Cardiac septum (tissue), 1 donor: ENCODE measurements at regions not wholly inside any gene's neighbourhood (a gene's known extent, or its start where the extent isn't known, plus 50 kb on each side); places are given as distances from the start of the nearest gene placed in this dataset.

Experiments used
- DNase-seq: peaks from one replicate; pipeline ENCODE4 v3.0.0-alpha.2; 2020; ENCODE audit warnings: low spot score
- intact Hi-C: fragments of 100-400 bp; cut with DNase I; formaldehyde crosslinking; loops from one replicate; pipeline ENCODE4 v1.14.0; 2022
- donor health status: DM: no; HTN: no; CAD: no.

GRCh38 chr6:169961772-169962561 lies 210.5 kb downstream of the ERMARD start:
- no peak for DNase-seq
- intact Hi-C loops = loop anchor here (5.0 kb wide), 1 partner anchor 330 kb away; the partner anchor contains the start of gene DLL1

DNA sequence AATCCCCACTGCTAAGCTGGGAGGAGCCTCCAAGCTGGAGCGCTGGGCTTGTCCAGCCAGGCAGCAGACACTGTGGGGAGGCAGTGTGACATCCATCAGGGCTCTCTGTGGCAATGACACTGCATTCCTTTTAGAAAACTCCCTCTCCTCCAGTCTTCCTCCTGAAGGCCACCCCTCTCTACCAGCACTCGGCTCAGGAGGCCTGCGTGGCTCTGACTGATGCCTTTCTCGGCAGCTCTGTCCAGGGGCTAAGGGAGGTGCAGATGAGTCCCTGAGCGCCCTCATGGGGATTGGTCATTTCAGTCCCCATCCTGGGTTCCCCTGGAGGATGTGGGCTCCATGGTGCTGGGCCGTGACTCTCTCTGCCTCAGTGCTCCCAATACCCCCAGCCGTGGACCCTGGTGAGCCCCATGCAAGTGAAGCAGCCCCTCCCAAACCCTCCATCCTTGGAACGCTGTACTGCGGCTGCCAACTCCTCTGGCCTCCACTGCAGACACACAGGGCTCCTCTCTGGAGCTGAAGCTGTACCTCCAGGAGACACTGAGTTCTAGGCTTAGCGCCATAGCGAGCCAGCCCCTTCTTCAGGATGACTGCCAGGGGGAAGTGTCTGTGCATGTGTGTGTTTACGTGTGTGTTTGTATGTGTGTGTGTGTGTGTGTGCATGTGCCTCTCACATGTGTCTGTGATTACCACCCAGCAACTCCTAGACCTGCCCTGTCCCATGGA lies 209.6 kb downstream of the ERMARD start:
- no peak for DNase-seq
- intact Hi-C loops = loop anchor here (5.0 kb wide), 1 partner anchor 331 kb away; the partner anchor contains the start of gene DLL1

- intact Hi-C loops = loop anchor here (5.0 kb wide), 1 partner anchor 332 kb away; the partner anchor contains the start of gene DLL1
- DNase-seq = no peak
Observed at GRCh38 chr6:169960521-169960885, 209.1 kb downstream of the ERMARD start.

- intact Hi-C loops = loop anchor here (5.0 kb wide), 1 partner anchor 332 kb away; the partner anchor contains the start of gene DLL1
- no peak for DNase-seq
Observed at GRCh38 chr6:169960003-169960344, 208.6 kb downstream of the ERMARD start.

- intact Hi-C loops = loop anchor here (5.0 to 10.0 kb wide), 2 partner anchors 333 to 555 kb away; partner anchors contain the start of gene DLL1
- no peak for DNase-seq
Observed at GRCh38 chr6:169959136-169960002, 207.9 kb downstream of the ERMARD start.

GRCh38 chr6:169958510-169958909 lies 207.1 kb downstream of the ERMARD start:
- no peak for DNase-seq

GRCh38 chr6:169957351-169957963 lies 206.0 kb downstream of the ERMARD start:
- DNase-seq = no peak
- intact Hi-C loops = loop anchor here (10.0 kb wide), 1 partner anchor 557 kb away; no protein-coding TSS in a partner anchor

More at GRCh38 chr6:169958510-169958909, 207.1 kb downstream of the ERMARD start:
- intact Hi-C loops = loop anchor here (10.0 kb wide), 1 partner anchor 556 kb away; no protein-coding TSS in a partner anchor

DNA sequence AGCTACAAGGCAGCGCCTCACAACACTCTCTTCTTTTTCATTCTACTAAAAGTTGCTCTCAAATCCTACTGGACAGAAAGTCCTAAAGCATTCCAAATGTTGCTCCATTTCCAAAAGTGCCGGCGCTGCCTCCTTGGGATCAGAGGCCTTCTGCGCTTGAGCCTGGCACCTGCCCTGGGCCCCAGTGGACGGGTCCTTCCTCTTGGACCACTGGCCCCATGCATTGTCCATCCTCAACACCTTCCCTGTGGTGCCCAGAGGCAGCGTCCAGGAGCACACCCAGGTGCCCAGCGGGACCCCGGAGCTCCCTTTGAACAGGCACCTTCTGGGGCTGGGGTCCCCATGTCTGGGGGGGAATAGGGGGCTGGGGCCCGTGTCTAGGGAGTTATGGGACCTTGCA lies 205.2 kb downstream of the ERMARD start:
- intact Hi-C loops = loop anchor here (10.0 kb wide), 1 partner anchor 558 kb away; no protein-coding TSS in a partner anchor
- no peak for DNase-seq

DNA sequence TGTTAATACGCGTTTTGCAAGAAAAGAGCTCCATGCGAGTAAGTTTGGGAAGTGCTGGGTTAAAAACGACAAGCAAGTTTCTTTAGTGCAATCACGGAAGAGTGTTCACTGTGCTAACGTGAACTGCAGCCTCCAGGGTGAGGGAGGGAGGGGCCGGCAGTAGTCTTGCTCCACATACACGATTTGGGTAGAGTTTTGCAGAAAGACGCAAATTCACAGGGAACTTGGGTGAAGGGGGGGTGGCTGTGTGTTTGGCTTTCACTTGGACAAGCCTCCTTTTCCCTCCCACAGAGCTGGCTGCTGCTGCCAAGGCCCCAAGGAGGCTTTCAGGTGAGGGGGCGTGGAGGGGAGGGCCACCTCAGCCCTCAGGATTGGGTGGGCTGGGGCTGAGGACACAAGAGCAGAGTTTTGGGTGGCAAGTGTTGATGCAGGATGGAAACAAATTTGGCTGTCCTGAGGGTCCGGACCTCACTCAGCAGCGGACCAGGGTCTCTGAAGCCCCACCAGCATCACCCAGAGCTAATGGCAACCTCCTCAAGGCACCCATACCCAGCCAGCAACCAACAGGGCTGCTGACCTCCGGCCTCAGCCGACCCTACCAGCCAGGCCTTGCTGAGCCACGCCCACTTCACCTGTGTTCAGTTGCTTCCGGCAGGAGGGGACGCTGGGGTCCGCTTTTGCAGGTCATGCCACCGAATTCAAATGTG lies 204.5 kb downstream of the ERMARD start:
- intact Hi-C loops = loop anchor here (10.0 kb wide), 1 partner anchor 559 kb away; no protein-coding TSS in a partner anchor
- no peak for DNase-seq

DNA sequence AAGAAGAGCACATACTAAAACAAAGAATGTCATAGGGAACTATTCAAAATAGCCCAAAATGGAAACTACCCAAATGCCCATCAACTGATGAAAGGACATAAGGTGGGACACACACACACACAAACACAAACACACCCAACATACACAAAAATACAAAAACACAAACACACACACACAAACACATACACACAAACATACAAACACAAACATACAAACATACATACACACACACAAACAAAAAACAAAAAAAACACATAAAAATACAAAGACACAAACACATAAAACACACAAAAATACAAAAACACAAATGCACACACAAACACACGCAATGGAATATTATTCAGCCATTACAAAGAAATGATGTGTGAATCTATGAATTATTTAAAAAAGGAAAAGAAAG lies 203.6 kb downstream of the ERMARD start:
- no peak for DNase-seq
- intact Hi-C loops = loop anchor here (10.0 kb wide), 1 partner anchor 560 kb away; no protein-coding TSS in a partner anchor

DNA sequence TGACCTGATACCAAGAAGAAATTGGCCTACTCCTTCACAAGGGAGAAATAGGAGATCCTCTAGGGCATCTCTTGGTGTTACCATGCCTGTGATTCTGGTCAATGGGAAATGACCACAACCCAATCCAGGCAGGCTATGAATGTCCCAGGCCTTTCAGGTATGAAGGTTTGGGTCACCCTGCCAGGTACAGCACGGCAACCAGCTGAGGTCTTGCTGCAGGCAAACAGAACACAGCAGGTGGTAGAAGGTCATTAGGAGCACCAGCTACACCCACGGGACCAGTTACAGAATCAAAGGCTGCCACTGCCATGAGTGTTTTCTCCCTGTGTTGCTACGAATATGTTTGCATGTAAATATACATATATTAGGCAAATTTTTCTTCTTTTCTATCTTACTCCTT lies 202.3 kb downstream of the ERMARD start:
- DNase-seq = no peak
- intact Hi-C loops = loop anchor here (10.0 kb wide), 1 partner anchor 561 kb away; no protein-coding TSS in a partner anchor

DNA sequence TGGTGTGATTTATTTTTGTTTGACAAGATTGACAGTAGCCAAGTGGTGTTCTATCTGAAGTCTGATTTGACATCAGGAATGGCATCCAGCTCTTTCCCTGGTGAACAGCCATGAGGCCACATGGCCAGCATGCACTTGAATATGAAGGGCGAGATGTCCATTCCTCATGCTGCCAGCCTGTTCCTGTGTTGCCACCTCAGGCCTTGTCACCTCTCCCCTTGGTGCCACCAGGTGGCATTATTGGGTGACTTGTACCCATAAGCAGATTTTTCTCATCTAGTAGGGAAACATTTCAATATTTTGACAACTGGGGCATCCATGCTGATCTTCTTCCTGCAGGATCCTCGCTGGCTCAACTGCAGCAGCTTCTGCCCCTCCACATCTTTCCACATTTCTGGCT lies 199.1 kb downstream of the ERMARD start:
- intact Hi-C loops = loop anchor here (10.0 kb wide), 1 partner anchor 564 kb away; no protein-coding TSS in a partner anchor
- DNase-seq = peak; percentile 54

DNA sequence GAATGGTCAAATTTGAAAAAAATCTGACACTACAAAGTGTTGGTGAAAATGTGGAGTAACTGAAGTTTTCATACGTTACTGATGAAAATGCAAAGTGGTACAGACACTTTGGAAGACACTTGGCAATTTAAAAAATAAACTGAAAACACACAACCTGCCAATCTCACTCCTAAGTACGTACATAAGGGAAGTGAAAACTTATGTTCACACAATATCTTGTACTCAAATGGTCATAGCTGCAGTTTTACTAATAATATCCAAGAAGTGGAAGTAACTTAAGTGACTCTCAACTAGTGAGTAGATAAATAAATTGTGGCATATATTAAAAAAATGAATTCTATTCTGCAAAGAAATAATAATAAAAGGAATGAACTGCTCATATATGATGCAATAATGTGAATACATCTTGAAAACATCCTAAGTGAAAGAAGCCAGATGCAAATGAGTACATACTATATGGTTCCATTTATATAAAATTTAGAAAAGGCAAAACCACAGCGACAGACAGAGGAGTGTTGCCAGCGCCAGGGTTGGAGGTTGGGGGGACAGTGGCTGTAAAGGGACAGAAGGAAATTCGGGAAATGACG lies 198.2 kb downstream of the ERMARD start:
- intact Hi-C loops = loop anchor here (10.0 kb wide), 1 partner anchor 565 kb away; no protein-coding TSS in a partner anchor
- DNase-seq = no peak

DNA sequence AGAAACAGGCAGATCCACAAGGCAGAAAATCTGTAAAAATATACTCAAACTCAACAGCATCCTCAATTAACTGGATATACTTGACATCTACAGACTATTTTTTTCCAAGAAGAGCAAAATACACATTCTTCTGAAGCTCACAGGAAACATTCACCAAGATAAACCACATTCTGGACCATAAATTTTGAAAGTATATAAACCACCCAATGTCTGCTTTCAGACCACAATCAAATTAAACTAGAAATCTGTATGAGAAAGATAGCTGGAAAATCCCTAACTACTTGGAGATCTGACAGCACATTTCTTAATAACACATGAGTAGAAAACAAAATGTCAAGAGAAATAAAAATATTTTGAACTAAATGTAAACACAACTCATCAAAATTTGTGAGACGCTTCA lies 195.5 kb downstream of the ERMARD start:
- DNase-seq = no peak
- intact Hi-C loops = no loop called here

GRCh38 chr6:169945117-169945516 lies 193.7 kb downstream of the ERMARD start:
- intact Hi-C loops = no loop called here
- no peak for DNase-seq

DNA sequence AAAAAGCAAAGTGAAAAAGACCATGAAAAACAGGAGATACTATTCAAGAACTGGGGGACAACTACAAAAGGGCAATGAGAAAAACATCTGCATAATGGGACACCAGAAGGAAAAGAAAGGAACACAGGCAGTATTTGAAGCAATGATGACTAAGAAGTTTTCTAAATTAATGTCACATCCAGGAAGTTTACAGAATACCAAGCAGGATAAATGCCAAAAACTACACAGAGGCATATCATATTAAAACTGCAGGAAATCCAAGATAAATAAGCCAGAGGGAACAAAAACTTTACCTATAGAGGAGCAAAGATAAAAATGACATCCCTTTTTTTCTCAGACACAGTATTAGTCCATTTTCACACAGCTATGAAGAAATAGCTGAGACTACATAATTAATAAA lies 193.0 kb downstream of the ERMARD start:
- intact Hi-C loops = no loop called here
- no peak for DNase-seq

GRCh38 chr6:169944061-169944337 lies 192.6 kb downstream of the ERMARD start:
- no peak for DNase-seq
- intact Hi-C loops = no loop called here
